KBM-7 (cell line): ENCODE measurements at regions not wholly inside any gene's neighbourhood (a gene's known extent, or its start where the extent isn't known, plus 50 kb on each side); places are given as distances from the start of the nearest gene placed in this dataset.

Experiments used
- DNase-seq: peaks from one replicate; pipeline ENCODE4 v3.0.0-alpha.2; 2015
- in situ Hi-C: fragments of 300-500 bp; cut with MboI; formaldehyde crosslinking; loops from 2 replicates; pipeline ENCODE4 v1.14.3; 2020; ENCODE audit warnings: low sequenced_read_pairs, low pct_unique_long_range_greater_than_20kb, mixed read lengths

DNA sequence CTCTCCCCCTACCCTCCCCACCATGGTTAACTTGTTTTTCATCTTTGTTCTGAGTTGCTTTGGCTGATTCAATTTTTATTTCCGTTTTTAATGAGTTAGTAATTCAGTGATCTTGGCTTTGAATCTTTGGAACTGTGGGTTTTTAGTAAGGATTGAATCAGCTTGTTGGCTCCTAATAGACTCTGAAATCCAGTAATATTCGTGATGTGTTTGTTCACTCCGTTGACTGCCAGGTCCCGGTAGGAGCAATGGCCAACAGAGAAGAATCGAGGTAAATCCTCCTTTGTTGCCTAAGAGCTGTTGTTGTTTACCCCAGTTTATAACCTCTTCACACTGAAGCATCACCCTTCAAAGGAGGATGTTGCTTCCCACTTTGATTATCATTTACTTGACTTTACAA is 92.7 kb downstream of the PCSK1 start:
- in situ Hi-C loops: no loop called here
- DNase-seq: no peak

GRCh38 chr5:96339862-96340261 is 93.2 kb downstream of the PCSK1 start:
- in situ Hi-C loops: loop anchor here (10.0 kb wide), 1 partner anchor 485 kb away; no protein-coding TSS in a partner anchor
- no peak for DNase-seq

- in situ Hi-C loops: loop anchor here (10.0 kb wide), 1 partner anchor 484 kb away; no protein-coding TSS in a partner anchor
- DNase-seq: no peak
Measured at GRCh38 chr5:96338624-96339415, 94.2 kb downstream of the PCSK1 start.

DNA sequence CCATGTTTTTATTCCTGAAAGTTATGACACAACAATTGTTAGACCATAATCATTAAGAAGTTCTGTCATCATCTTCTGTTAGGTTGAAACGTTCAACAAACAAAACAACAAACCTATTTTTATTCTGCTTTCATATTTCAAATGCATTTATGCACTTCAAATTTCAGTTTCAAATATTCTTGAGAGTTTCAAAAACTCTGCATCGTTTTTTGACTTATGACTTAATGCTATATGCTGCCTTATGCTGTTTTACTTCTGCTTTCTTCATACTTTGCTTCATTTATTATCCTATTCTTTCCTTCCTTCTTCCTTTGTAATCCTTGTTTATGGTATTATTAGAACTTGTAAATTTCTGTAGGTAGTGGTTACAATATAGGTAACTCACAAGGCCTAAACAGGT is 95.0 kb downstream of the PCSK1 start:
- in situ Hi-C loops: loop anchor here (10.0 kb wide), 1 partner anchor 483 kb away; no protein-coding TSS in a partner anchor
- no peak for DNase-seq

- in situ Hi-C loops: loop anchor here (10.0 kb wide), 1 partner anchor 482 kb away; no protein-coding TSS in a partner anchor
Measured at GRCh38 chr5:96337048-96337781, 95.8 kb downstream of the PCSK1 start.

GRCh38 chr5:96336351-96336985 is 96.6 kb downstream of the PCSK1 start:
- in situ Hi-C loops: loop anchor here (10.0 kb wide), 1 partner anchor 482 kb away; no protein-coding TSS in a partner anchor
- DNase-seq: peak; percentile 72

More at GRCh38 chr5:96337048-96337781, 95.8 kb downstream of the PCSK1 start:
- DNase-seq: no peak

DNA sequence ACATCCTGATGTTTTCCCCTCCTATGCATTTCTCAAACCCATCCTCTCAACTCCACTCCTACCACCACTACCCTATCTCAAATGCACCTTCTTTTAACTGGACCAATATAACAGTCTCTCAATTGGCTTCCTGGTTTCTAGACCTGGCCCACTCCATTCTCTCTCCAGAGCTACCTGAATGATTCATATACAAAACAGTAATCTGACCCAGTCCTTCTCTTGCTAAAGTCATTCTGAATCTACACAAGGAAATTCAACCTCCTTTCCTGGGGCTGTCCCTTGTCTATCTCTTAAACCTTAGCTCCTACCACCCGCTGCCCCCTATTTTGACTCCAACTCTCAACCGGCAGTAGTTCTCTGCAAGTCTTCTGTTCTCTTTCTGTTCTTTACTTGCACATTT is 97.2 kb downstream of the PCSK1 start:
- DNase-seq: no peak
- in situ Hi-C loops: loop anchor here (10.0 kb wide), 1 partner anchor 481 kb away; no protein-coding TSS in a partner anchor

DNA sequence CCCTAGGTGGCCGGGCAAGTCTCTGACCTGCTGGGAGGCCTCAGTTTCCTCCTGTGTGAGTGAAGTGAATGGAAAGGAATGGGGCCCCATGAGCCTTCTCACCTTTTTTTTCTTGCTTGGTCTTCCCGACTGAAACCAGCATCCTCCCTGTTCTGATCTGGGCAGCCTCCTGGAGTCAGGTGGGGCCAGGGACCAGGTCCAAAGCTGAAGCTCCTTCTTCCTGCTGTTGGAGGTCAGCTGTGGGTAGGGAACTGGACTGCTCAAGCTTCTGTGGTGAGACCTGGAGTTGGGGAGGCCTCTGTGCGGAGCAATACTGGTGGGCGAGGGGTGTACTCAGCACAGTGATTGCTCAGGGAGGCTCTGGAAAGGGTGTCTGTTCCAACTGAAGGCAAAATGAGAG is 99.7 kb downstream of the PCSK1 start:
- in situ Hi-C loops: loop anchor here (10.0 kb wide), 1 partner anchor 479 kb away; no protein-coding TSS in a partner anchor

DNA sequence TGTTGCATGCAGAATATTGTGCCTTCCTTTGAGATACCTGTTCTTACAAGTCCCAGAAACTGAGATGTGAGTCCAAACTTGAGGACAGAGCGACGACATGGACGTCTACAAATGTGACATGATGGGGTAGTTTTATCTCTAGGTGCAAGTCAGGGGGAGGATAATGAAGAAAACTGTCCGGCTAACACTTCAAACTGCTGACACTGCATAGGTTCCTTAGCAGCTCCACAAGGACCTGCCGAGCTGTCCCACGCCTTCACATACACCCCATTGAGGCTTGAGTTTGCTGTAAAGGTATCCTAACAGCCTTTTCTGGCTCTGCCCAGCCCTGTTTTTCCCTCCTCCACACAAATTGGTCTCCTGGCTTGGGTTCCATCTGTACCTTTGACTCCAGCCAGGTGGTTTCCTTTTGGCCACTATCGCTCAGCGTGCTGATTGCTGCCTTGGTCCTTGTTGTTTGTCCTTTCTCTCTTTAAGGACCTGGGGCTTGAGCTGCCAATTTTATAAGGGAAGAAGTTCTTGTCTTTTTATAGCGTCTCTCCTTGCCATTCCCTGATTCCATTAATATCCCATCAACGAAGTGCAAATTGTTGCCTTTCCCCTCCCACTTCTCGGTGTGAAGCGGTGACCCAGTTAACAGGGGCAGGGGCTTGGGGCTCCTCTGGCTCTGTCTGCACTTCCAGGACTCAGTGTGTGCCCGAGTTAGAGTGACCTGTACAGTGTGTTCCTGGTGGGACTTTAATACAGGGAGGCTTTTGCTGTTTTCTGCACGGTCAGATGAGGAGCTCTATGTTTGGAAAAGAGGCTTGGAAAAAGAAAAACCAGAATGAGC is 100.3 kb downstream of the PCSK1 start:
- DNase-seq: no peak
- in situ Hi-C loops: loop anchor here (10.0 kb wide), 1 partner anchor 478 kb away; no protein-coding TSS in a partner anchor

More for the DNA sequence above, 99.7 kb downstream of the PCSK1 start:
- DNase-seq: no peak

GRCh38 chr5:96331681-96332361 is 101.2 kb downstream of the PCSK1 start:
- in situ Hi-C loops: loop anchor here (10.0 kb wide), 1 partner anchor 477 kb away; no protein-coding TSS in a partner anchor
- DNase-seq: no peak

DNA sequence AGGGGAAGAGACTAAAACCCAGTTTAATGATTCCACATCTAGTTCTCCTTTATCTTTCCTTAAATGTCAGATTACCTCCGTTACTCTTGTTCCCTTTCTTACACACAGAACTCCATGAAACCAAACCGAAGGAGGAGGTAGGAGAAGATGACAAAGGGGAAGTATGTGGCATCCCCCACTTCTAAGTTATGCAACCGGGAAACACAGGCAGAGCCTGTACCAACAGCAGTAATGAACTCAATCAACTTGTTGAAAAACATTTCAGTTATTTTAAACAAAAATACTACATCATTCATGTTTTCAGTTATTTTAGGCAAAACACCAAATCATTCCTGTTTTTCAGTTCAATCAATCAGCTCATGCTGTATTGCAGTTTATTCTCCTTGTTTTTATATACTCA is 101.8 kb downstream of the PCSK1 start:
- in situ Hi-C loops: loop anchor here (10.0 kb wide), 1 partner anchor 476 kb away; no protein-coding TSS in a partner anchor
- peak; percentile 56 for DNase-seq

GRCh38 chr5:96330530-96331140 is 102.4 kb downstream of the PCSK1 start:
- in situ Hi-C loops: loop anchor here (10.0 kb wide), 1 partner anchor 476 kb away; no protein-coding TSS in a partner anchor

DNA sequence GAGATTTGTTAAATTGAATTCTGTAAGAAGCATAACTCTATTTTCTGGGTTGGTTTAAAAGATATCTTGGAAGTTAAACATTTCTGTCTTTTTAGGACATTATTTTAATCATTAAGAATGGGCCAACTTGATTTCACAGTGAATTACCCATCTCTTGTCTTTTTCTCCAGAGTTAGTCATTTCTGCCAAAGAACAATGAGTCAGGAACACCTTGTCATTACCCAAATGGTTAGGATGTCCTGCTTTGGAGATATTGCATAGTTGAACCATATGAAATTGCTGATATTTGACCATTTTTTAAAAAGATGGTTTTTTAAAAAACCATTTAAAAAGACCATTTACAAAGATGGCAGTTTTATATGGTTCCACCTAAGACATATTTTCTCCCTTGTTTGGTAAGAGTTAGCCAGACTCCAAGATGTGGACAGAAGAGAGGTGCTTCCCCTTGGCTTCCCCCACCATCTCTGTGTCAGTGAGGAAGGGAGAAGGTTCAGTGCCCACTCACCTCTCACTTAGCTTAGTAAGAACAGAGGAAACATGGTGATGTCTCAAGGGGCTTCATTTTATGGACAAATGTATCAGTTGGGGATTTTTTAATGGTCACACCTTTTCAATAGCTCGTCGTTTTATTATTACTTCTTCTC is 103.0 kb downstream of the PCSK1 start:
- in situ Hi-C loops: loop anchor here (10.0 kb wide), 1 partner anchor 475 kb away; no protein-coding TSS in a partner anchor

More at GRCh38 chr5:96330530-96331140, 102.4 kb downstream of the PCSK1 start:
- DNase-seq: no peak

DNA sequence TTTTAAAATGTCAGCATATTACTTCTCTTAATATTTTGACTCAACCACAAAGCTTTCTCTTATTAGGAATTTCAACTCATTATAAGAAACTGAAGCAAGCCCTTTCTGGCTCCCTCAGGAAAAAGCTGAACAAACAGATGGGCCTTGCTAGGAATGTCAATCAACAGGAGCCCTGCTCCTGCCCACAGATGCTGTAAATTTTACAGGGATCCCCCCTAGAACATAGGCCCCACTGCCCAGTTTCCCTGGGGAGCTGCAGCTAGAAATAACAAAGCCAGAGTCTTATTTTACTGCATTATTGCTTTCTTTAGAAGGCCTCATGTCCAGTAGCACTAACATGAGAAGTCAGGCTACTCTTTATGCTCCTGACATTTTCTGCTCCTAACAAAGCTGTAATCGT is 103.8 kb downstream of the PCSK1 start:
- in situ Hi-C loops: no loop called here

More for the DNA sequence above, 103.0 kb downstream of the PCSK1 start:
- no peak for DNase-seq

DNA sequence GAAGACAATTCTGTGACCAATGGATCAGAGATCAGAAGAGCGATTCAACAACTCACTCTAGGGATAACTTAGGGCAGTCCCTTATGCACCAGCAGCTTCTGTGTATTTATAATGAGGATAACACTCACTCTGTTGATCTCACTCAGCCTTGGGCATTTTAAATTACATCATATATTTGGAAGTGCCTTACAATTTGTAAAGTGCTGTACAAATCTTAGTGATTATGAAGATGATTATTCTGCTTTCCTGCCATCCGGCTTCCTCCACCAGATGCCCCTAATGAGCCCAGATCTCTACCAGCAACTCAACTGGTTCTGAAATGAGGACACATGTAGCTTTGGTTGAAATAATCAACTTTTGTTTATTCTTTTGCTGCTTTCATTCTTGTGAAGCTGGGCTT is 105.3 kb downstream of the PCSK1 start:
- no peak for DNase-seq
- in situ Hi-C loops: no loop called here

More for the DNA sequence above, 103.8 kb downstream of the PCSK1 start:
- DNase-seq: no peak

- in situ Hi-C loops: no loop called here
Measured at GRCh38 chr5:96326902-96327301, 106.1 kb downstream of the PCSK1 start.

GRCh38 chr5:96324708-96325107 is 108.3 kb downstream of the PCSK1 start:
- DNase-seq: no peak
- in situ Hi-C loops: no loop called here

More at GRCh38 chr5:96326902-96327301, 106.1 kb downstream of the PCSK1 start:
- no peak for DNase-seq
